Parathyroid adenoma (tissue), 2 donors: ENCODE measurements at regions not wholly inside any gene's neighbourhood (a gene's known extent, or its start where the extent isn't known, plus 50 kb on each side); places are given as distances from the start of the nearest gene placed in this dataset.

Source experiments
- H2AFZ ChIP-seq: fragments of 300-600 bp; sonication (generic); one replicate; pipeline ENCODE4 v1.7.0; 2017; ENCODE audit warnings: antibody characterized with exemption, mild to moderate bottlenecking
- H3K27ac ChIP-seq: fragments of 300-600 bp; sonication (generic); one replicate; pipeline ENCODE4 v1.7.0; 2017
- H3K27me3 ChIP-seq: fragments of 300-600 bp; sonication (generic); one replicate; pipeline ENCODE4 v1.7.0; 2017; ENCODE audit warnings: low read length; ENCODE audit not compliant: control insufficient read depth, insufficient read depth
- H3K36me3 ChIP-seq: fragments of 300-600 bp; sonication (generic); one replicate; pipeline ENCODE4 v1.7.0; 2017; ENCODE audit warnings: low read length; ENCODE audit not compliant: control insufficient read depth, insufficient read depth
- H3K4me1 ChIP-seq: fragments of 300-600 bp; sonication (generic); one replicate; pipeline ENCODE4 v1.7.0; 2017; ENCODE audit warnings: control low read depth
- H3K4me2 ChIP-seq: fragments of 300-600 bp; sonication (generic); one replicate; pipeline ENCODE4 v1.7.0; 2017; ENCODE audit warnings: low read length
- H3K4me3 ChIP-seq: fragments of 300-600 bp; sonication (generic); one replicate; pipeline ENCODE4 v1.7.0; 2017; ENCODE audit warnings: low read depth, low read length
- H3K79me2 ChIP-seq: fragments of 300-600 bp; sonication (generic); one replicate; pipeline ENCODE4 v1.7.0; 2017; ENCODE audit warnings: control low read depth
- H3K9ac ChIP-seq: fragments of 300-600 bp; sonication (generic); one replicate; pipeline ENCODE4 v1.7.0; 2017; ENCODE audit warnings: mild to moderate bottlenecking
- H3K9me3 ChIP-seq: fragments of 300-600 bp; sonication (generic); one replicate; pipeline ENCODE4 v1.7.0; 2017; ENCODE audit warnings: low read length; ENCODE audit not compliant: control insufficient read depth
- TF ChIP-seq, protein P1 (sequence below): fragments of 300-600 bp; sonication (generic); IDR thresholded peaks from one replicate; pipeline ENCODE4 v1.7.0; 2017; ENCODE audit warnings: antibody characterized with exemption, mild to moderate bottlenecking
- donor health status: primary hyperparathyroidism.

DNA sequence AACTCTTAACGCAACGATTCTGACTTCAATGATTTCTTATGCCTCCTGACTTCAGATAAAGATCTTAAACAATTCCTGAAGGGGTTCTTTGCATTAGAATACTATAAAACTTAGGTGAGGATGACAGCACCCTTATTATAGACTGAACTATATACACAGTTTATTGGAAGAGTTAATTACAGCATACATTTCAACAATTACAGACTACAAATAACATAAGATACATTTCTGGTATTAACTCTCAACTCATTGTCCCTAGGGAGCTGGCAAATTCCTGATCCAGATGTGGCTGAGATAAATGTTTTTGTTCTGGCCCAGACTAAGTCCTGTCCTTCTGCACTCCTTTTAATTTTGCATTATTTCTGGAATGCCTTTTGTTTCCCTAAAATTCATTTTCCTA is 155.5 kb upstream of the TMC3 start:
- no peak overlapping the region for H3K4me2 ChIP-seq
- H3K9me3 ChIP-seq: no peaks in the 10 kb centered on the region
- no peaks in the 10 kb centered on the region for H3K79me2 ChIP-seq
- H3K4me1 ChIP-seq: no peaks in the 10 kb centered on the region
- no peak overlapping the region for H3K9ac ChIP-seq
- no peak overlapping the region for H2AFZ ChIP-seq
- H3K27me3 ChIP-seq: no peaks in the 10 kb centered on the region
- H3K27ac ChIP-seq: no peak overlapping the region
- TF ChIP-seq, protein P1, sequence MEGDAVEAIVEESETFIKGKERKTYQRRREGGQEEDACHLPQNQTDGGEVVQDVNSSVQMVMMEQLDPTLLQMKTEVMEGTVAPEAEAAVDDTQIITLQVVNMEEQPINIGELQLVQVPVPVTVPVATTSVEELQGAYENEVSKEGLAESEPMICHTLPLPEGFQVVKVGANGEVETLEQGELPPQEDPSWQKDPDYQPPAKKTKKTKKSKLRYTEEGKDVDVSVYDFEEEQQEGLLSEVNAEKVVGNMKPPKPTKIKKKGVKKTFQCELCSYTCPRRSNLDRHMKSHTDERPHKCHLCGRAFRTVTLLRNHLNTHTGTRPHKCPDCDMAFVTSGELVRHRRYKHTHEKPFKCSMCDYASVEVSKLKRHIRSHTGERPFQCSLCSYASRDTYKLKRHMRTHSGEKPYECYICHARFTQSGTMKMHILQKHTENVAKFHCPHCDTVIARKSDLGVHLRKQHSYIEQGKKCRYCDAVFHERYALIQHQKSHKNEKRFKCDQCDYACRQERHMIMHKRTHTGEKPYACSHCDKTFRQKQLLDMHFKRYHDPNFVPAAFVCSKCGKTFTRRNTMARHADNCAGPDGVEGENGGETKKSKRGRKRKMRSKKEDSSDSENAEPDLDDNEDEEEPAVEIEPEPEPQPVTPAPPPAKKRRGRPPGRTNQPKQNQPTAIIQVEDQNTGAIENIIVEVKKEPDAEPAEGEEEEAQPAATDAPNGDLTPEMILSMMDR: no peak
- no peaks in the 10 kb centered on the region for H3K36me3 ChIP-seq
- no peak overlapping the region for H3K4me3 ChIP-seq

DNA sequence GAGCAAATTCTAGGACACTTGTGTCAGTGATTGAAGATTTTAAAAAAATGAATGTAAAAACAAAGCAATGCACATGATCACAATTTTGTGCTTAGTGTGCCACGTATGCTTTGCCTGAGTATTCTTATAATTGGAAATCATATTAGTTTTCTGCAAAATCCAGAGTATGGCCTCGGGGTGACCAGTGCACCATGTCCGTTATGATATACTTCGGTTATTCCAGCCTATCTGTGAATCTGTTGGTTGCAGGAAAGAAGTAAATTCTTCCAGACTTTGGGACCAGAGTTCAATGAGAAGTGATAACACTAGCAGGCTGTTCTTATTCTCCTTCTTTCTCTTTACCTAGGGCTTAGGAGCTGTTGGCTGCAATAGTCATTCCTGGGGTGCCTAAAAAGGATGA is 152.0 kb upstream of the TMC3 start:
- Histone ChIP-seq H3K27me3 (no peaks in the 10 kb centered on the region), H3K4me3 (no peak overlapping the region)
- TF ChIP-seq, protein P1: no peak

DNA sequence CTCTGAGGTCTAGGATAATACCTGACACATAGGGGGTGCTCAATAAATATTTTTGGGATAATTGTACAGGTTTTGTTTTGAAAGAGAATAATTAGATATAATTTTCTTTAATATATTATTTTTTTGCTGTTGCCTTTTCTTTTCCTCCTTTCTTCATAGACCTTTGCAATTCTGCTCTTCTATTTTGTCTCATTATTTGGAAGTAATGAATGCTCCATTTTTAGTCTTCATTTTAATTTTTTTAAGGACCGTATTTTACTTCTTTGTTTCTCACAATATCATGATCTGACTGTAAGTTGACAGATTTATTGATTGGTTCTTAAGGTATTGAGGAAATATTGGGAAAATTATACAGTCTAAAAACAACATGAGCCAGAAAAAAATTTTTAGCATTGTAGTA is 150.5 kb upstream of the TMC3 start:
- Histone ChIP-seq H3K9me3 (no peaks in the 10 kb centered on the region), H3K4me3 (no peak overlapping the region), H3K36me3 (no peaks in the 10 kb centered on the region), H3K4me1 (no peaks in the 10 kb centered on the region), H3K27ac (no peak overlapping the region), H3K9ac (no peak overlapping the region), H3K4me2 (no peak overlapping the region), H3K79me2 (no peaks in the 10 kb centered on the region), H3K27me3 (no peaks in the 10 kb centered on the region), H2AFZ (no peak overlapping the region)
- TF ChIP-seq, protein P1: no peak

More for the DNA sequence above, 152.0 kb upstream of the TMC3 start:
- Histone ChIP-seq H3K4me2 (no peak overlapping the region), H3K9me3 (no peaks in the 10 kb centered on the region), H3K9ac (no peak overlapping the region), H3K27ac (no peak overlapping the region), H3K36me3 (no peaks in the 10 kb centered on the region), H3K4me1 (no peaks in the 10 kb centered on the region), H2AFZ (no peak overlapping the region), H3K79me2 (no peaks in the 10 kb centered on the region)

DNA sequence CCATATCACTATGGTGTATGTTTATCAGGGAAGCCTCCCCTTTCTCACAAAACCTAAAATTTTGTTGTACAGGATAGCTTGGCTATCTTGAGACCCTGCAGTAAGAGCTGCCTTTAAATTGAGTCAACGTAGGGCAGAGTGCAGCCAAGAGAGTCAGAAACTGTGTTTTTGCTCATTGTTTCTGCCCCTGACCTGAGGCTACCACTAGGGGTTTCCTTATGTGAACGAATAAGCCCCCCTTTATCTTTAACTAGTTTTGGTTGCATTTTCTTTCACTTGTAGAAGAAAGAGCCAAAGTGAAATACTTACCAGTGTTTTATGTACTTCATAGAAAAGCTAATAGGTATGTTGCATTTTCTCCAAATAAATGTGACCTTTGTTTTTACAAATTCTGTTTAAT is 149.9 kb upstream of the TMC3 start:
- H3K27ac ChIP-seq: no peak overlapping the region
- no peak overlapping the region for H2AFZ ChIP-seq
- H3K27me3 ChIP-seq: no peaks in the 10 kb centered on the region
- H3K4me3 ChIP-seq: no peak overlapping the region
- H3K4me1 ChIP-seq: no peaks in the 10 kb centered on the region
- H3K9me3 ChIP-seq: no peaks in the 10 kb centered on the region
- H3K36me3 ChIP-seq: no peaks in the 10 kb centered on the region
- H3K9ac ChIP-seq: no peak overlapping the region
- TF ChIP-seq, protein P1: no peak
- no peaks in the 10 kb centered on the region for H3K79me2 ChIP-seq
- no peak overlapping the region for H3K4me2 ChIP-seq

DNA sequence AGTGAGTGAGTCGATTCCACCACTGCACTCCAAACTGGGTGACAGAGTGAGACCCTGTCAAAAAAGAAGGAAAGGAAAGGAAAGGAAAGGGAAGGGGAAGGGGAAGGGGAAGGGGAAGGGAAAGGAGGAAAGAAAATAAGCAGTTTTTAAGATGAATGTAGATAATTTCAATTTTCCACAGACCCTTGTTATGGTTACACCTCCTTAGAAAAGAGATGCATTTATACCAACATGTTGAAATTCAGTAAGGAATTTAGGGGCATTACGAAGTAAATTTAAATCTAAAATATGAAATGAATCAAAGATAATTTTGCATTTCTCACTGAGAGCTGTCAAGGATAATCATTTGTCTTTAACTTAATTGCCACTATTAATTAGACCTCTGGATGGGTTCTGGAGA is 146.5 kb upstream of the TMC3 start:
- H3K36me3 ChIP-seq: no peaks in the 10 kb centered on the region
- no peak overlapping the region for H3K4me2 ChIP-seq
- no peaks in the 10 kb centered on the region for H3K9me3 ChIP-seq
- H3K27me3 ChIP-seq: no peaks in the 10 kb centered on the region
- no peaks in the 10 kb centered on the region for H3K79me2 ChIP-seq
- H3K4me1 ChIP-seq: no peaks in the 10 kb centered on the region
- H3K9ac ChIP-seq: no peak overlapping the region
- TF ChIP-seq, protein P1: no peak
- no peak overlapping the region for H3K27ac ChIP-seq
- no peak overlapping the region for H3K4me3 ChIP-seq
- H2AFZ ChIP-seq: no peak overlapping the region
